ENCODE measurements at regions not wholly inside any gene's neighbourhood (a gene's known extent, or its start where the extent isn't known, plus 50 kb on each side); places are given as distances from the start of the nearest gene placed in this dataset.

DNA sequence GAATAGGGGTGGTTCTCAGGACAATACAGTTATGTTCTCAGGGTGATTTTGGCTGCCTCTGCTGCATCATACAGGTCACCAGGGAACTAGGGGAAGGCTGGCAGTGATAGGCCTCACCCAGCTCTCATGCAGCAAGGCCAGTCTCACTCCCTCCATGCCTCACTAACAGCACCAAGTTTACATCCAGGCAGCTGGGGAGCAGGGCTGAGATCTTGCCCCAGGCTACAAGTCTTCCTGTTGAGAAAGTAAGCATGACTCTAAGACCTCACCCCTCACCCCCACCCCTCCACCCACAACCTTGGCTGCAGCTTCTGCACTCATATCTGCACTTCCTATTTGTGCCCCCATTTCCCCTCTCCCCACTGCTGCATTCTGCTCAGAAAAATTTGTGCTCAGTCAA lies 481.2 kb downstream of the ACTL7B start:
- TF ChIP-seq, protein P1, sequence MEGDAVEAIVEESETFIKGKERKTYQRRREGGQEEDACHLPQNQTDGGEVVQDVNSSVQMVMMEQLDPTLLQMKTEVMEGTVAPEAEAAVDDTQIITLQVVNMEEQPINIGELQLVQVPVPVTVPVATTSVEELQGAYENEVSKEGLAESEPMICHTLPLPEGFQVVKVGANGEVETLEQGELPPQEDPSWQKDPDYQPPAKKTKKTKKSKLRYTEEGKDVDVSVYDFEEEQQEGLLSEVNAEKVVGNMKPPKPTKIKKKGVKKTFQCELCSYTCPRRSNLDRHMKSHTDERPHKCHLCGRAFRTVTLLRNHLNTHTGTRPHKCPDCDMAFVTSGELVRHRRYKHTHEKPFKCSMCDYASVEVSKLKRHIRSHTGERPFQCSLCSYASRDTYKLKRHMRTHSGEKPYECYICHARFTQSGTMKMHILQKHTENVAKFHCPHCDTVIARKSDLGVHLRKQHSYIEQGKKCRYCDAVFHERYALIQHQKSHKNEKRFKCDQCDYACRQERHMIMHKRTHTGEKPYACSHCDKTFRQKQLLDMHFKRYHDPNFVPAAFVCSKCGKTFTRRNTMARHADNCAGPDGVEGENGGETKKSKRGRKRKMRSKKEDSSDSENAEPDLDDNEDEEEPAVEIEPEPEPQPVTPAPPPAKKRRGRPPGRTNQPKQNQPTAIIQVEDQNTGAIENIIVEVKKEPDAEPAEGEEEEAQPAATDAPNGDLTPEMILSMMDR (IDR thresholded peaks at IDR 0.05) = no peak

DNA sequence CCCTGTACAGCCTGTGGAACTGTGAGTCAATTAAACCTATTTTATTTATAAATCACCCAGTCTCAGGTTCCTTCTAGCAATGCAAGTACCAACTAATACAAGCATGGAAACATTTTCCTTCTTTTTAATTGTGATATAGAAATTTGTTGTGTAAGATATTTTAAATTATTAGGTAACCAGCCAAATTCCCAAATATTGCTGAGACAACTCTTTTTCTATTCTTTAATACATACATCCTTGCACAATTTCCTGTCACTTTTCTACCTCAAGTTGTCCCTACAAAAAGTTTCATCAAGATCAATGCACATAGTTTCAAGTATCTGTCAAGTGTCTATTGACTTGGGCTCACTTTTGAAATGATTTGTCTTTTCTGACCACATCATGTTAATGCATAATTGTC lies 488.6 kb downstream of the ACTL7B start:
- TF ChIP-seq, protein P1 (IDR thresholded peaks at IDR 0.05) = no peak
- Histone ChIP-seq H3K4me3 (no peak overlapping the region), H3K27me3 (no peaks in the 10 kb centered on the region), H3K4me1 (no peaks in the 10 kb centered on the region), H3K27ac (no peak overlapping the region), H3K9ac (ENCODE audit: low read depth in 2 of 2, low read length in 2 of 2) (no peak overlapping the region), H3K36me3 (no peaks in the 10 kb centered on the region), H3K9me3 (no peaks in the 10 kb centered on the region)
- DNase-seq = no peak
- intact Hi-C loops (cut with DNase I) = no loop called here

More for the DNA sequence above, 481.2 kb downstream of the ACTL7B start:
- no peaks in the 10 kb centered on the region for H3K9me3 ChIP-seq
- DNase-seq = no peak
- H3K9ac ChIP-seq (ENCODE audit: low read depth in 2 of 2, low read length in 2 of 2) = no peak overlapping the region
- no peaks in the 10 kb centered on the region for H3K4me1 ChIP-seq
- intact Hi-C loops (cut with DNase I) = no loop called here
- no peaks in the 10 kb centered on the region for H3K36me3 ChIP-seq
- H3K27ac ChIP-seq = no peak overlapping the region
- H3K4me3 ChIP-seq = no peak overlapping the region
- H3K27me3 ChIP-seq = no peaks in the 10 kb centered on the region

DNA sequence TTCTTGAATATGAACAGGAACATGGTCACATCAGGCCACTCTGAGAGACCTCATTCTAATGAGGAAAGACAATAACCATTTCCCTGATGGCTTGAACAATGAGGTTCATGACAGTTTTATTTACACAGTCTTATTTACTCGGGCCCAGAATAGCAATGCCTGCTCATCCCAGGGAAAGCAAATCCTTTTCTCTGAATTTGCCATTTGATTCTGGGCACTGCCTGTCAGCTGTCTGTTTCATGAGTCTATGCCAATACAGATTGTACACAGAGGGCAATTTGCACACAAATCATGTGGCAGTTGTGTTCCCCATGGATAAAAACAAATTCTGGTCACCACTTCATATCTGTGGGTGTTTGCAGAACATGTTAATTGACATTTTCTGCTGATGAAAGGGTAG lies 492.5 kb downstream of the ACTL7B start:
- intact Hi-C loops (cut with DNase I) = no loop called here
- H3K36me3 ChIP-seq = no peaks in the 10 kb centered on the region
- no peak overlapping the region for H3K4me3 ChIP-seq
- H3K4me1 ChIP-seq = no peaks in the 10 kb centered on the region
- no peak overlapping the region for H3K9ac ChIP-seq (ENCODE audit: low read depth in 2 of 2, low read length in 2 of 2)
- no peak overlapping the region for H3K27ac ChIP-seq
- no peaks in the 10 kb centered on the region for H3K27me3 ChIP-seq
- DNase-seq = no peak
- TF ChIP-seq, protein P1 (IDR thresholded peaks at IDR 0.05) = no peak
- H3K9me3 ChIP-seq = no peaks in the 10 kb centered on the region

DNA sequence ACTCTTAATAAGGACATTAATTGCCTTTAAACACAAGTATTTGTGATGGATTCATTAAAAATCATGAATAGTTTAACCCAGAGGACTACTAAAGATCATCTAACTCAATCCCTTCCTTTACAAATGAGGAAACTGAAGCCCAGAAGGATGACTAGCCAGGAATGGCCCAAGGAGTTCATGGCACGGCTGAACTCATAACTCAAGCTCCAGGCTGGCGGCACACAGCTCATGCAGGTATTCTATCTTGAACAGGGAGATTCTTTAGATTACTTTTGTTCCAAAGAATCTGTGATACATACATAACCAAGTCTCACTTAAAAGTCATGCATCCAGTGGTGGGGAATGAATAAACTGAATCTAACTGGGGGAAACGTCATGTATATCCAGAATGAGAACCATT lies 495.5 kb downstream of the ACTL7B start:
- intact Hi-C loops (cut with DNase I) = no loop called here
- H3K36me3 ChIP-seq = no peaks in the 10 kb centered on the region
- H3K27me3 ChIP-seq = no peaks in the 10 kb centered on the region
- no peak overlapping the region for H3K9ac ChIP-seq (ENCODE audit: low read depth in 2 of 2, low read length in 2 of 2)
- no peak for DNase-seq
- H3K27ac ChIP-seq = no peak overlapping the region
- no peak overlapping the region for H3K4me3 ChIP-seq
- H3K4me1 ChIP-seq = no peaks in the 10 kb centered on the region
- TF ChIP-seq, protein P1 (IDR thresholded peaks at IDR 0.05) = no peak
- no peaks in the 10 kb centered on the region for H3K9me3 ChIP-seq

DNA sequence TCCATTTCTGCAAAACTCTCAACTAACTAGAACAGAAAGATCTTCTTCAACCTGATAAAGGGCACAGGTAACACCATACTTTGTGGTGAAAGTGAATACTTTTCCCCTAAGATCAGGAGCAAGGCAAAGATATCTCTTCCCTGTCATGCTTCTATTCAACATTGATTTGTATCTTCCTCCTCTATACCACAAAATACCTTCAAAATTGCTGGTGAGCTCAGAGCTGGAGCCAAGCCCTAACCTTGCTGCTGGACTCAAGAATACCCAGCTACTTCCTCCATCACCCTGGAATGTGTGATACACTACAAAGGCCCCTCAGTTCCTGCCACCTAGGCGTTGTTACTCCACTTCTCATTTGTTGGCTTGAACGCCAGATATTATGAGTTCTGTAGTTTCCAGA lies 499.0 kb downstream of the ACTL7B start:
- Histone ChIP-seq H3K9ac (ENCODE audit: low read depth in 2 of 2, low read length in 2 of 2) (no peak overlapping the region), H3K9me3 (no peaks in the 10 kb centered on the region), H3K36me3 (no peaks in the 10 kb centered on the region), H3K4me3 (no peak overlapping the region), H3K27ac (no peak overlapping the region), H3K27me3 (no peaks in the 10 kb centered on the region), H3K4me1 (no peaks in the 10 kb centered on the region)
- intact Hi-C loops (cut with DNase I) = no loop called here
- TF ChIP-seq, protein P1 (IDR thresholded peaks at IDR 0.05) = no peak
- no peak for DNase-seq

DNA sequence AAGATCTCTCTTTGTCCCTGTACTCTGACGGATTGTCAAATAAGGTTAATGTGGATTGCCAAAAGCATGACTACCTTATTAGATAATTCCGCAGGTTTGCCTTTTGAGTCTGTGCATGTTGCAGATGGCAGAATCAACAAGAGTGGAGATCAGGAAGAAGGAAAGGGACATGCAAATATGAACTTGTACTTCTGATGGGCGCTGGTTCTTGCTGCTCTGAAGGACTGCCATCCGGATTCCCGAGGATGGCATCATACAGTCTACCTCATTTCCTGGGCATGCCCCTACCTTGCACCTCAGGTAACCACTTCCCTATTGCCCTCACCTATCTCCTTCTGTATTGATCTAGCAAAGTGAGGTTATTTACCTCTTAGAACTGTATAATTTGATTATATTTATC lies 504.2 kb downstream of the ACTL7B start:
- TF ChIP-seq, protein P1 (IDR thresholded peaks at IDR 0.05) = no peak
- intact Hi-C loops (cut with DNase I) = no loop called here
- H3K9ac ChIP-seq (ENCODE audit: low read depth in 2 of 2, low read length in 2 of 2) = no peak overlapping the region
- no peaks in the 10 kb centered on the region for H3K4me1 ChIP-seq
- no peak for DNase-seq
- H3K9me3 ChIP-seq = no peaks in the 10 kb centered on the region
- no peaks in the 10 kb centered on the region for H3K27me3 ChIP-seq
- H3K36me3 ChIP-seq = no peaks in the 10 kb centered on the region
- H3K27ac ChIP-seq = no peak overlapping the region
- no peak overlapping the region for H3K4me3 ChIP-seq
